Activated CD4-positive, alpha-beta T cell treated with anti-CD3 and anti-CD28 coated beads, Interleukin-2, amount 50 U/mL, for 16 hours (primary cell): ENCODE measurements at regions not wholly inside any gene's neighbourhood (a gene's known extent, or its start where the extent isn't known, plus 50 kb on each side); places are given as distances from the start of the nearest gene placed in this dataset.
"Not testable (repeated sequence)": the region's sequence is repeated elsewhere in the genome, so short reads cannot be mapped to it uniquely, and the experiment has no call there.

Experiments
- DNase-seq: peaks from one replicate; pipeline ENCODE4 v3.0.0-alpha.2; 2020

- DNase-seq, result no peak
These were observed 382.9 kb downstream of the MAT2B start for GRCh38 chr5:163888366-163888765.

- DNase-seq, result no peak
These were observed 383.9 kb downstream of the MAT2B start for GRCh38 chr5:163889369-163889768.

GRCh38 chr5:163890261-163890660, 384.8 kb downstream of the MAT2B start:
- no peak for DNase-seq

GRCh38 chr5:163893281-163893680, 387.9 kb downstream of the MAT2B start:
- no peak for DNase-seq

- DNase-seq, result no peak
These were observed 389.2 kb downstream of the MAT2B start for GRCh38 chr5:163894645-163895044.

GRCh38 chr5:163898873-163899272, 393.5 kb downstream of the MAT2B start:
- no peak for DNase-seq

GRCh38 chr5:163907783-163908182, 402.4 kb downstream of the MAT2B start:
- not testable (repeated sequence) for DNase-seq

- DNase-seq, result no peak
These were observed 402.8 kb downstream of the MAT2B start for GRCh38 chr5:163908253-163908652.

GRCh38 chr5:163910226-163910625, 404.8 kb downstream of the MAT2B start:
- DNase-seq, result no peak

GRCh38 chr5:163912046-163912445, 406.6 kb downstream of the MAT2B start:
- DNase-seq, result no peak

GRCh38 chr5:163913548-163913947, 408.1 kb downstream of the MAT2B start:
- DNase-seq, result no peak

GRCh38 chr5:163914910-163915309, 409.5 kb downstream of the MAT2B start:
- no peak for DNase-seq

- DNase-seq, result no peak
These were observed 410.1 kb downstream of the MAT2B start for GRCh38 chr5:163915481-163915961.

GRCh38 chr5:163916376-163916775, 411.0 kb downstream of the MAT2B start:
- peak; percentile 3 for DNase-seq

GRCh38 chr5:163916861-163917260, 411.4 kb downstream of the MAT2B start:
- DNase-seq, result no peak

GRCh38 chr5:163917747-163918146, 412.3 kb downstream of the MAT2B start:
- no peak for DNase-seq

GRCh38 chr5:163934990-163935389, 429.6 kb downstream of the MAT2B start:
- DNase-seq, result not testable (repeated sequence)

- no peak for DNase-seq
These were observed 433.2 kb downstream of the MAT2B start for GRCh38 chr5:163938595-163938994.

- DNase-seq, result no peak
These were observed 435.7 kb downstream of the MAT2B start for GRCh38 chr5:163941079-163941478.

GRCh38 chr5:163943546-163943945, 438.1 kb downstream of the MAT2B start:
- no peak for DNase-seq

GRCh38 chr5:163944738-163945137, 439.3 kb downstream of the MAT2B start:
- DNase-seq, result no peak

GRCh38 chr5:163947848-163948666, 442.6 kb downstream of the MAT2B start:
- DNase-seq, result no peak

GRCh38 chr5:163950248-163950647, 444.8 kb downstream of the MAT2B start:
- no peak for DNase-seq

GRCh38 chr5:163951069-163951468, 445.6 kb downstream of the MAT2B start:
- no peak for DNase-seq

GRCh38 chr5:163953901-163954300, 448.5 kb downstream of the MAT2B start:
- DNase-seq, result no peak
